SU-DHL-6 (cell line): ENCODE measurements at regions not wholly inside any gene's neighbourhood (a gene's known extent, or its start where the extent isn't known, plus 50 kb on each side); places are given as distances from the start of the nearest gene placed in this dataset.

Experiments
- EZH2phosphoT487 ChIP-seq: fragments of 200-600 bp; sonication (generic), shearing (Covaris generic); conservative IDR thresholded peaks from 2 replicates; pipeline ENCODE4 v1.6.1; 2018; ENCODE audit warnings: mild to moderate bottlenecking, antibody characterized with exemption, low read length, moderate library complexity, mixed read lengths
- TF ChIP-seq, protein P1 (sequence below): fragments of 200-600 bp; sonication (generic); IDR thresholded peaks from one replicate; pipeline ENCODE4 v1.5.1; 2017; ENCODE audit warnings: antibody characterized with exemption, mild to moderate bottlenecking, low read length, moderate library complexity; ENCODE audit not compliant: insufficient read depth, poor library complexity, severe bottlenecking

DNA sequence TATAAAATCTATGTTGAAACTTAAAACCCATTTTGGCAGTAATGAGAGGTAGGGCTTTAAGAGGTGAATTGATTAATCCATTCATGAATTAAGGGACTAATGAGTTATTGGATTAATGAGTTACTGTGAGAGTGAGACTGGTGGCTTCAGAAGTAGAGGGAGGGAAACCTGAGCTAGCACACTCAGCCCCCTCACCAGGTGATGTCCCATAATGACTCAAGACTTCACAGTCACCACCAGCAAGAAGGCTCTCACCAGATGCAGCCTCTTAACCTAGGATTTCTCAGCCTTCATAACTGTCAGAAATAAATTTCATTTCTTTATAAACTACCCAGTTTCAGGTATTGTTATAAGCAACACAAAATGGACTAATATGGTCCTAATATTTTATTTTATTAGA, 621.7 kb upstream of the ACVR2A start:
- TF ChIP-seq, protein P1, sequence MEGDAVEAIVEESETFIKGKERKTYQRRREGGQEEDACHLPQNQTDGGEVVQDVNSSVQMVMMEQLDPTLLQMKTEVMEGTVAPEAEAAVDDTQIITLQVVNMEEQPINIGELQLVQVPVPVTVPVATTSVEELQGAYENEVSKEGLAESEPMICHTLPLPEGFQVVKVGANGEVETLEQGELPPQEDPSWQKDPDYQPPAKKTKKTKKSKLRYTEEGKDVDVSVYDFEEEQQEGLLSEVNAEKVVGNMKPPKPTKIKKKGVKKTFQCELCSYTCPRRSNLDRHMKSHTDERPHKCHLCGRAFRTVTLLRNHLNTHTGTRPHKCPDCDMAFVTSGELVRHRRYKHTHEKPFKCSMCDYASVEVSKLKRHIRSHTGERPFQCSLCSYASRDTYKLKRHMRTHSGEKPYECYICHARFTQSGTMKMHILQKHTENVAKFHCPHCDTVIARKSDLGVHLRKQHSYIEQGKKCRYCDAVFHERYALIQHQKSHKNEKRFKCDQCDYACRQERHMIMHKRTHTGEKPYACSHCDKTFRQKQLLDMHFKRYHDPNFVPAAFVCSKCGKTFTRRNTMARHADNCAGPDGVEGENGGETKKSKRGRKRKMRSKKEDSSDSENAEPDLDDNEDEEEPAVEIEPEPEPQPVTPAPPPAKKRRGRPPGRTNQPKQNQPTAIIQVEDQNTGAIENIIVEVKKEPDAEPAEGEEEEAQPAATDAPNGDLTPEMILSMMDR = no peak
- no peak for TF ChIP-seq EZH2phosphoT487
